ENCODE measurements at regions not wholly inside any gene's neighbourhood (a gene's known extent, or its start where the extent isn't known, plus 50 kb on each side); places are given as distances from the start of the nearest gene placed in this dataset.

GRCh38 chr2:41647468-41648050 is 400.3 kb upstream of the PKDCC start:
- ChIA-PET POLR2A (no interaction called here), CTCF (interaction anchor here (1.0 to 1.5 kb wide), 2 partner anchors 14 to 23 kb away, joined by 3 read pairs; no protein-coding TSS in a partner anchor)
- TF ChIP-seq CTCF (IDR thresholded peaks at IDR 0.05; ENCODE audit: control extremely low read depth, extremely low read depth, low read depth, missing control alignments) = no peak
- DNase-seq (ENCODE audit: extremely low spot score) = no peak

GRCh38 chr2:41657226-41657625 is 390.6 kb upstream of the PKDCC start:
- no peak for DNase-seq (ENCODE audit: extremely low spot score)
- ChIA-PET POLR2A (no interaction called here), CTCF (interaction anchor here (1.7 kb wide), 1 partner anchor 11 kb away, joined by 4 read pairs; no protein-coding TSS in a partner anchor)
- TF ChIP-seq CTCF (IDR thresholded peaks at IDR 0.05; ENCODE audit: control extremely low read depth, extremely low read depth, low read depth, missing control alignments) = no peak

- POLR2A ChIA-PET = no interaction called here
- CTCF ChIA-PET = interaction anchor here (0.6 kb wide), 1 partner anchor 7 kb away, joined by 3 read pairs; no protein-coding TSS in a partner anchor
- TF ChIP-seq CTCF (IDR thresholded peaks at IDR 0.05; ENCODE audit: control extremely low read depth, extremely low read depth, low read depth, missing control alignments) = no peak
- DNase-seq (ENCODE audit: extremely low spot score) = no peak
Observed at GRCh38 chr2:41659758-41660157, 388.1 kb upstream of the PKDCC start.

- TF ChIP-seq CTCF (IDR thresholded peaks at IDR 0.05; ENCODE audit: control extremely low read depth, extremely low read depth, low read depth, missing control alignments) = no peak
- CTCF ChIA-PET = no interaction called here
- no peak for DNase-seq (ENCODE audit: extremely low spot score)
- POLR2A ChIA-PET = no interaction called here
Observed at GRCh38 chr2:41662461-41662860, 385.4 kb upstream of the PKDCC start.

GRCh38 chr2:41663056-41663455 is 384.8 kb upstream of the PKDCC start:
- ChIA-PET CTCF (no interaction called here), POLR2A (no interaction called here)
- DNase-seq (ENCODE audit: extremely low spot score) = no peak
- no peak for TF ChIP-seq CTCF (IDR thresholded peaks at IDR 0.05; ENCODE audit: control extremely low read depth, extremely low read depth, low read depth, missing control alignments)

- TF ChIP-seq CTCF (IDR thresholded peaks at IDR 0.05; ENCODE audit: control extremely low read depth, extremely low read depth, low read depth, missing control alignments) = no peak
- no peak for DNase-seq (ENCODE audit: extremely low spot score)
- CTCF ChIA-PET = interaction anchor here (1.5 kb wide), 1 partner anchor 11 kb away, joined by 4 read pairs; no protein-coding TSS in a partner anchor
- POLR2A ChIA-PET = no interaction called here
Observed at GRCh38 chr2:41668529-41668928, 379.3 kb upstream of the PKDCC start.

All from GM10248 (cell line).